Astrocyte (in vitro differentiated cells and primary cell): ENCODE measurements at regions not wholly inside any gene's neighbourhood (a gene's known extent, or its start where the extent isn't known, plus 50 kb on each side); places are given as distances from the start of the nearest gene placed in this dataset.

ENCODE experiments used
- DNase-seq: peaks from one replicate; pipeline ENCODE4 v3.0.0-alpha.2; 2010; ENCODE audit warnings: low read depth
- FAIRE-seq: peaks from 2 replicates; lab custom pipeline; 2011; peaks lifted over from hg19 to GRCh38; lab: Jason Lieb, UNC
- H2AFZ ChIP-seq: 2 replicates; pipeline ENCODE4 v1.6.0; 2012; ENCODE audit warnings: low read depth, low read length, inconsistent platforms
- H3K27ac ChIP-seq: 2 replicates; pipeline ENCODE4 v1.5.1; 2011; ENCODE audit warnings: low read depth, low read length, inconsistent platforms
- H3K27me3 ChIP-seq: 2 replicates; pipeline ENCODE4 v1.6.0; 2011; ENCODE audit warnings: low read length, inconsistent platforms; ENCODE audit not compliant: insufficient read depth
- H3K36me3 ChIP-seq: 2 replicates; pipeline ENCODE4 v1.5.1; 2011; ENCODE audit warnings: low read length, inconsistent platforms; ENCODE audit not compliant: insufficient read depth
- H3K4me1 ChIP-seq: 2 replicates; pipeline ENCODE4 v1.5.1; 2011; ENCODE audit warnings: low read length, inconsistent platforms; ENCODE audit not compliant: insufficient read depth
- H3K4me2 ChIP-seq: 2 replicates; pipeline ENCODE4 v1.6.0; 2012; ENCODE audit warnings: low read length, inconsistent platforms
- H3K4me3 ChIP-seq: 2 replicates; pipeline ENCODE4 v1.5.1; 2011; ENCODE audit warnings: low read depth, mild to moderate bottlenecking, low read length, inconsistent platforms; ENCODE audit not compliant: insufficient read depth
- H3K79me2 ChIP-seq: 2 replicates; pipeline ENCODE4 v1.6.0; 2012; ENCODE audit warnings: mild to moderate bottlenecking, low read length, inconsistent platforms; ENCODE audit not compliant: insufficient read depth
- H3K9ac ChIP-seq: 2 replicates; pipeline ENCODE4 v1.6.0; 2012; ENCODE audit warnings: mild to moderate bottlenecking, low read length, inconsistent platforms
- H3K9me3 ChIP-seq: 2 replicates; pipeline ENCODE4 v1.5.1; 2012; ENCODE audit warnings: low read depth, mild to moderate bottlenecking, low read length, inconsistent platforms; ENCODE audit not compliant: insufficient read depth
- H4K20me1 ChIP-seq: 2 replicates; pipeline ENCODE4 v1.6.0; 2012; ENCODE audit warnings: low read length, inconsistent platforms; ENCODE audit not compliant: insufficient read depth
- H3K27ac Mint-ChIP-seq: one replicate; pipeline ENCODE4 v1.8.0; 2021; ENCODE audit warnings: mild to moderate bottlenecking, mixed read lengths; ENCODE audit not compliant: unreplicated experiment
- H3K27me3 Mint-ChIP-seq: one replicate; pipeline ENCODE4 v1.8.0; 2021; ENCODE audit warnings: low read depth, mixed read lengths; ENCODE audit not compliant: unreplicated experiment
- H3K36me3 Mint-ChIP-seq: one replicate; pipeline ENCODE4 v1.8.0; 2021; ENCODE audit warnings: low read depth, mixed read lengths; ENCODE audit not compliant: unreplicated experiment
- H3K4me1 Mint-ChIP-seq: one replicate; pipeline ENCODE4 v1.8.0; 2021; ENCODE audit warnings: low read depth, mixed read lengths; ENCODE audit not compliant: unreplicated experiment
- H3K4me3 Mint-ChIP-seq: one replicate; pipeline ENCODE4 v1.8.0; 2021; ENCODE audit warnings: mild to moderate bottlenecking, moderate library complexity, mixed read lengths; ENCODE audit not compliant: unreplicated experiment
- H3K9me3 Mint-ChIP-seq: one replicate; pipeline ENCODE4 v1.8.0; 2021; ENCODE audit warnings: mild to moderate bottlenecking, mixed read lengths; ENCODE audit not compliant: unreplicated experiment
- CTCF ChIP-seq: IDR thresholded peaks from 2 replicates; pipeline ENCODE4 v1.5.1; 2011; ENCODE audit warnings: low read depth, mild to moderate bottlenecking, inconsistent platforms, low read length, moderate library complexity; ENCODE audit not compliant: insufficient read depth
- EZH2 ChIP-seq: IDR thresholded peaks from 2 replicates; pipeline ENCODE4 v1.6.1; 2012; ENCODE audit warnings: mild to moderate bottlenecking, low read length, inconsistent platforms; ENCODE audit not compliant: insufficient read depth

GRCh38 chr5:54761213-54761701 is 224.1 kb downstream of the ESM1 start:
- Histone ChIP-seq H3K79me2 (no peaks in the 10 kb centered on the region), H2AFZ (no peak overlapping the region), H3K27me3 (no peaks in the 10 kb centered on the region), H3K4me1 (peaks cover 21% of the 10 kb centered on the region), H3K9me3 (no peaks in the 10 kb centered on the region), H3K36me3 (no peaks in the 10 kb centered on the region), H3K27ac (peak overlapping the region; percentile 45), H4K20me1 (no peaks in the 10 kb centered on the region), H3K4me2 (peak overlapping the region; percentile 35), H3K9ac (no peak overlapping the region), H3K4me3 (no peak overlapping the region)
- Mint-ChIP-seq H3K27me3 (no peaks in the 10 kb centered on the region), H3K36me3 (peaks cover 4% of the 10 kb centered on the region), H3K27ac (no peak overlapping the region), H3K4me3 (no peak overlapping the region), H3K9me3 (peaks cover 1% of the 10 kb centered on the region), H3K4me1 (peaks cover 25% of the 10 kb centered on the region)
- FAIRE-seq (peak; percentile 97), DNase-seq (peak; percentile 60)
- no peak for TF ChIP-seq EZH2
- no peak for TF ChIP-seq CTCF

- Mint-ChIP-seq H3K27ac (no peak overlapping the region), H3K36me3 (peaks cover 4% of the 10 kb centered on the region), H3K4me1 (peaks cover 27% of the 10 kb centered on the region), H3K4me3 (no peak overlapping the region), H3K27me3 (no peaks in the 10 kb centered on the region), H3K9me3 (peaks cover 1% of the 10 kb centered on the region)
- H3K27ac ChIP-seq, result peak overlapping the region; percentile 45
- H3K36me3 ChIP-seq, result no peaks in the 10 kb centered on the region
- no peak for FAIRE-seq
- H3K9ac ChIP-seq, result no peak overlapping the region
- no peak overlapping the region for H2AFZ ChIP-seq
- no peak for DNase-seq
- no peaks in the 10 kb centered on the region for H3K79me2 ChIP-seq
- H3K4me2 ChIP-seq, result peak overlapping the region; percentile 35
- TF ChIP-seq CTCF, result no peak
- no peak for TF ChIP-seq EZH2
- no peaks in the 10 kb centered on the region for H3K9me3 ChIP-seq
- no peaks in the 10 kb centered on the region for H3K27me3 ChIP-seq
- H3K4me3 ChIP-seq, result no peak overlapping the region
- H4K20me1 ChIP-seq, result no peaks in the 10 kb centered on the region
- H3K4me1 ChIP-seq, result peaks cover 21% of the 10 kb centered on the region
Observed at GRCh38 chr5:54760182-54760935, 225.0 kb downstream of the ESM1 start.

- H3K4me1 Mint-ChIP-seq, result peaks cover 30% of the 10 kb centered on the region
Observed at GRCh38 chr5:54758038-54758437, 227.4 kb downstream of the ESM1 start.

More at GRCh38 chr5:54758038-54758437, 227.4 kb downstream of the ESM1 start:
- Histone ChIP-seq H2AFZ (peak overlapping the region; percentile 24), H3K9me3 (no peaks in the 10 kb centered on the region), H3K4me2 (no peak overlapping the region), H3K27me3 (no peaks in the 10 kb centered on the region), H3K36me3 (no peaks in the 10 kb centered on the region), H3K79me2 (no peaks in the 10 kb centered on the region), H3K4me1 (peaks cover 32% of the 10 kb centered on the region), H4K20me1 (no peaks in the 10 kb centered on the region), H3K27ac (peak overlapping the region; percentile 54), H3K4me3 (no peak overlapping the region), H3K9ac (peak overlapping the region; percentile 21)
- TF ChIP-seq EZH2 (no peak), CTCF (no peak)
- Mint-ChIP-seq H3K9me3 (peaks cover 1% of the 10 kb centered on the region), H3K27ac (no peak overlapping the region), H3K4me3 (no peak overlapping the region), H3K27me3 (no peaks in the 10 kb centered on the region), H3K36me3 (peaks cover 4% of the 10 kb centered on the region)
- FAIRE-seq (peak; percentile 76), DNase-seq (peak; percentile 88)
